ENCODE measurements at regions not wholly inside any gene's neighbourhood (a gene's known extent, or its start where the extent isn't known, plus 50 kb on each side); places are given as distances from the start of the nearest gene placed in this dataset.

DNA sequence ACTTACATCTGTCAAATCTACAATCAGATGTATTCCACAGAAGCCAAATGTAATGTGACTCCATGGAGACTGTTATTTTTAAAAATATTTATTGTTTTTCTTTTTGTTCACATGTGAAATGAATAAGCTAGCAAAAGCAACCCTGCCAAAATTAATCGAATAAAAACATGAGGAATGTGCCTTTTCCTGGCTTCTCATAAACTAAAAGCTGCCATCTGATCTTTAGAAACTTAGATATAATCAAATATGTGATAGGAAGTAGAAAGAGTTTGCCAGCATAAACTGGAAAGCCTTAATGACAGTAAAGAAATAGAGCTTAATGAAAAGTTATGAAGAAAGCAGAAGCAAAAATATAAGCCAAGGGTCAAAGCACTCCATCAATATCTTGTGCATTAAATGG is 1724.7 kb upstream of the WWC1 start:
- Histone ChIP-seq H2AFZ (ENCODE audit: control insufficient read depth, low read length) (no peak overlapping the region), H3K27ac (ENCODE audit: control insufficient read depth, insufficient read depth, low read length) (no peak overlapping the region), H3K27me3 (ENCODE audit: control insufficient read depth, extremely low read depth, insufficient read depth, low read length) (no peaks in the 10 kb centered on the region), H4K20me1 (ENCODE audit: control insufficient read depth, extremely low read depth, insufficient read depth, low read length) (no peaks in the 10 kb centered on the region), H3K9ac (ENCODE audit: control insufficient read depth, extremely low read depth, insufficient read depth, low read length) (no peak overlapping the region), H3K9me1 (ENCODE audit: control insufficient read depth, extremely low read depth, insufficient read depth, low read length) (no peaks in the 10 kb centered on the region), H3K36me3 (ENCODE audit: control insufficient read depth in 2 of 2, extremely low read depth in 1 of 2, insufficient read depth in 2 of 2, low read length in 2 of 2) (no peaks in the 10 kb centered on the region), H3K4me2 (ENCODE audit: control insufficient read depth, extremely low read depth, insufficient read depth, low read depth, low read length) (no peak overlapping the region), H3K79me2 (ENCODE audit: control insufficient read depth, insufficient read depth, low read length) (no peaks in the 10 kb centered on the region), H3K4me3 (ENCODE audit: control insufficient read depth in 2 of 3, extremely low read depth in 1 of 3, insufficient read depth in 2 of 3, low read depth in 1 of 3, low read length in 3 of 3) (no peak overlapping the region), H3K4me1 (ENCODE audit: control insufficient read depth, extremely low read depth, insufficient read depth, low read length) (no peaks in the 10 kb centered on the region), H3K9me3 (ENCODE audit: control insufficient read depth, low read depth, low read length) (peaks cover 1% of the 10 kb centered on the region)
- FAIRE-seq (no peak), DNase-seq (ENCODE audit: low read depth, low spot score) (no peak)
- dilution Hi-C loops (cut with MboI; ENCODE audit: extremely low pct_ligation_motif_present, low sequenced_read_pairs) = no loop called here
- TF ChIP-seq, protein P1, sequence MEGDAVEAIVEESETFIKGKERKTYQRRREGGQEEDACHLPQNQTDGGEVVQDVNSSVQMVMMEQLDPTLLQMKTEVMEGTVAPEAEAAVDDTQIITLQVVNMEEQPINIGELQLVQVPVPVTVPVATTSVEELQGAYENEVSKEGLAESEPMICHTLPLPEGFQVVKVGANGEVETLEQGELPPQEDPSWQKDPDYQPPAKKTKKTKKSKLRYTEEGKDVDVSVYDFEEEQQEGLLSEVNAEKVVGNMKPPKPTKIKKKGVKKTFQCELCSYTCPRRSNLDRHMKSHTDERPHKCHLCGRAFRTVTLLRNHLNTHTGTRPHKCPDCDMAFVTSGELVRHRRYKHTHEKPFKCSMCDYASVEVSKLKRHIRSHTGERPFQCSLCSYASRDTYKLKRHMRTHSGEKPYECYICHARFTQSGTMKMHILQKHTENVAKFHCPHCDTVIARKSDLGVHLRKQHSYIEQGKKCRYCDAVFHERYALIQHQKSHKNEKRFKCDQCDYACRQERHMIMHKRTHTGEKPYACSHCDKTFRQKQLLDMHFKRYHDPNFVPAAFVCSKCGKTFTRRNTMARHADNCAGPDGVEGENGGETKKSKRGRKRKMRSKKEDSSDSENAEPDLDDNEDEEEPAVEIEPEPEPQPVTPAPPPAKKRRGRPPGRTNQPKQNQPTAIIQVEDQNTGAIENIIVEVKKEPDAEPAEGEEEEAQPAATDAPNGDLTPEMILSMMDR (optimal IDR thresholded peaks at IDR 0.05 in 1 of 3, IDR thresholded peaks at IDR 0.05 in 1 of 3, conservative IDR thresholded peaks at IDR 0.05 in 1 of 3; ENCODE audit: extremely low read depth in 1 of 3, insufficient read depth in 2 of 3, low read length in 3 of 3) = no peak
- no peak for TF ChIP-seq EZH2 (IDR thresholded peaks at IDR 0.05; ENCODE audit: low read length)

DNA sequence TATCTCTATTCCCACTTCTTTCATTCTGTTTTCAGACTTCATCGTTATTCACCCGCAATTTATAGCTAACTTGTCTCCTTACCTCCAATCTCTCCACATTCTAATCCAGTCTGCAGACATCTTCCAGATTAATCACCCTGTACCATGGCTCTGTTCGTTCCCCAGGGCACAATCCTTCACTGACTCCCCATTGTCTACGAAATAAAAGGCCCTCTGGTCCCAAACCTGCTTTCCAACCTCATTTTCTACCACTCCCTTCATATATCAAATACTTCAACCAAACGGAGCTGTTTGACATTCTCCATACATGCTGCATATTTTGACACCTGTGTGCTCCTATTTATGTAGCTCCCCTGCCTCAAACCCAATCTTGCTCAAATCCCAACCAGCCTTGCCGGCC is 1720.6 kb upstream of the WWC1 start:
- FAIRE-seq (no peak), DNase-seq (ENCODE audit: low read depth, low spot score) (no peak)
- Histone ChIP-seq H3K27me3 (ENCODE audit: control insufficient read depth, extremely low read depth, insufficient read depth, low read length) (no peaks in the 10 kb centered on the region), H3K4me2 (ENCODE audit: control insufficient read depth, extremely low read depth, insufficient read depth, low read depth, low read length) (no peak overlapping the region), H3K9ac (ENCODE audit: control insufficient read depth, extremely low read depth, insufficient read depth, low read length) (no peak overlapping the region), H3K27ac (ENCODE audit: control insufficient read depth, insufficient read depth, low read length) (no peak overlapping the region), H3K4me3 (ENCODE audit: control insufficient read depth in 2 of 3, extremely low read depth in 1 of 3, insufficient read depth in 2 of 3, low read depth in 1 of 3, low read length in 3 of 3) (no peak overlapping the region), H4K20me1 (ENCODE audit: control insufficient read depth, extremely low read depth, insufficient read depth, low read length) (no peaks in the 10 kb centered on the region), H3K9me1 (ENCODE audit: control insufficient read depth, extremely low read depth, insufficient read depth, low read length) (no peaks in the 10 kb centered on the region), H3K79me2 (ENCODE audit: control insufficient read depth, insufficient read depth, low read length) (no peaks in the 10 kb centered on the region), H2AFZ (ENCODE audit: control insufficient read depth, low read length) (no peak overlapping the region), H3K36me3 (ENCODE audit: control insufficient read depth in 2 of 2, extremely low read depth in 1 of 2, insufficient read depth in 2 of 2, low read length in 2 of 2) (no peaks in the 10 kb centered on the region), H3K9me3 (ENCODE audit: control insufficient read depth, low read depth, low read length) (peaks cover 1% of the 10 kb centered on the region), H3K4me1 (ENCODE audit: control insufficient read depth, extremely low read depth, insufficient read depth, low read length) (no peaks in the 10 kb centered on the region)
- dilution Hi-C loops (cut with MboI; ENCODE audit: extremely low pct_ligation_motif_present, low sequenced_read_pairs) = no loop called here
- no peak for TF ChIP-seq EZH2 (IDR thresholded peaks at IDR 0.05; ENCODE audit: low read length)
- TF ChIP-seq, protein P1 (optimal IDR thresholded peaks at IDR 0.05 in 1 of 3, IDR thresholded peaks at IDR 0.05 in 1 of 3, conservative IDR thresholded peaks at IDR 0.05 in 1 of 3; ENCODE audit: extremely low read depth in 1 of 3, insufficient read depth in 2 of 3, low read length in 3 of 3) = no peak

Data from keratinocyte (primary cell).